ENCODE measurements at regions not wholly inside any gene's neighbourhood (a gene's known extent, or its start where the extent isn't known, plus 50 kb on each side); places are given as distances from the start of the nearest gene placed in this dataset.

DNA sequence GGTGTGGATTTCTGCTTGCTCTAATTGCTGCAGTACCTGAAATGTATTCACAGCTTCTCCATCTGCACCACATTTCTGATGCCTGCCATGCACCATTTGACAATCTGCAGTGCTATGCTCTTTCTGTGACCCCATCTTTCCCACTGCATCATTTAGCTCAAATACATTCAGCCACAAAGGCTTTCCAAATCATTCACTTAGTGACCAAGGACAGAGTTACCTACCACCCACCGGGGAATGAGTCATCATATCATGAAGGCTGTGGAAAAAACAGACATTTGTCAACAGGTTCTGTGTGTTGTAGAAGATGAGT, 465.5 kb upstream of the ATP2B1 start:
- intact Hi-C loops (cut with DNase I), result no loop called here
- Histone ChIP-seq H3K9me3 (peaks cover 0 to 9% (median 0%) of the 10 kb centered on the region in 12 donors), H3K36me3 (no peaks in the 10 kb centered on the region), H3K4me3 (no peak overlapping the region), H3K27me3 (no peaks in the 10 kb centered on the region), H3K4me1 (no peaks in the 10 kb centered on the region), H3K27ac (no peak overlapping the region)
- DNase-seq (no peak), ATAC-seq (no peak)
- TF ChIP-seq, protein P1, sequence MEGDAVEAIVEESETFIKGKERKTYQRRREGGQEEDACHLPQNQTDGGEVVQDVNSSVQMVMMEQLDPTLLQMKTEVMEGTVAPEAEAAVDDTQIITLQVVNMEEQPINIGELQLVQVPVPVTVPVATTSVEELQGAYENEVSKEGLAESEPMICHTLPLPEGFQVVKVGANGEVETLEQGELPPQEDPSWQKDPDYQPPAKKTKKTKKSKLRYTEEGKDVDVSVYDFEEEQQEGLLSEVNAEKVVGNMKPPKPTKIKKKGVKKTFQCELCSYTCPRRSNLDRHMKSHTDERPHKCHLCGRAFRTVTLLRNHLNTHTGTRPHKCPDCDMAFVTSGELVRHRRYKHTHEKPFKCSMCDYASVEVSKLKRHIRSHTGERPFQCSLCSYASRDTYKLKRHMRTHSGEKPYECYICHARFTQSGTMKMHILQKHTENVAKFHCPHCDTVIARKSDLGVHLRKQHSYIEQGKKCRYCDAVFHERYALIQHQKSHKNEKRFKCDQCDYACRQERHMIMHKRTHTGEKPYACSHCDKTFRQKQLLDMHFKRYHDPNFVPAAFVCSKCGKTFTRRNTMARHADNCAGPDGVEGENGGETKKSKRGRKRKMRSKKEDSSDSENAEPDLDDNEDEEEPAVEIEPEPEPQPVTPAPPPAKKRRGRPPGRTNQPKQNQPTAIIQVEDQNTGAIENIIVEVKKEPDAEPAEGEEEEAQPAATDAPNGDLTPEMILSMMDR (IDR thresholded peaks at IDR 0.05), result no peak
- no peak for TF ChIP-seq POLR2A (IDR thresholded peaks at IDR 0.05)
- 46 to 59% (median 48%) methylated on average over 1 of the region's 1 CpG for WGBS, 4 donors

DNA sequence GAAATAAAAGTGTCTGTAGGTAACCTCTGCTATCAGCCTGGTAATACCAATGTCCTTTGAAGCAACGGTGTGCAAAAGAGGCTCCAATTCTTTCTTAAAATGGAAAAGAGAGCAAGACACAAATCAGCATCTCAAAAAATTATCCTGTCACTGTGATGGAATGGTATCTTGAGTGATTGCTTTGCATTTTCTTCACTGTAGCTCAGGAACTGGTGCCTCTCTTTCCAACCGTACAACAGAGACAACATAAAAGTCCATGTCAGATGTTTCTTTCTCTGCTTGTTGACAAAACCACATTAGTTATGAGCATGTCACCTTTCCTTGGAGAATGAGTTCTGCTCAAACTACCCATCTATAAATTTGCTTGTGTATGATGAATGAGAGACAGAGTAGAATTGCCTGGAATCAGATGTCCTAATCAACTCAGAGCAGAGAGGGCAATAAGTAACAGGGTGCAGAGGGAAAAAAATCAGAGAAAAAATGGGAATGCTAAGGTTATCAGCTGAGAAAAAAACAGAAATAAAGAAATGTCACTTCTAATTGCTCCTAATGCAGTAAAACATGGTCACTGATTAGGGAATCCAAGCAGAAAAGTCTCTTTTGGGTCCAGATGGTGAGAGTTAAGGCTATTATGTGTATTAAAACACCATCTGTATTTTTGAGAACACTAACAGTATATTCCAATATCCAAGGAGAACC, 465.0 kb upstream of the ATP2B1 start:
- ATAC-seq (no peak), DNase-seq (no peak)
- no peaks in the 10 kb centered on the region for H3K27me3 ChIP-seq
- intact Hi-C loops (cut with DNase I), result no loop called here
- H3K4me3 ChIP-seq, result no peak overlapping the region
- 75 to 85% (median 84%) methylated on average over 2 of the region's 2 CpGs for WGBS, 4 donors
- no peaks in the 10 kb centered on the region for H3K4me1 ChIP-seq
- H3K27ac ChIP-seq, result no peak overlapping the region
- peaks cover 0 to 9% (median 0%) of the 10 kb centered on the region in 12 donors for H3K9me3 ChIP-seq
- TF ChIP-seq, protein P1 (IDR thresholded peaks at IDR 0.05), result no peak
- TF ChIP-seq POLR2A (IDR thresholded peaks at IDR 0.05), result no peak
- no peaks in the 10 kb centered on the region for H3K36me3 ChIP-seq

DNA sequence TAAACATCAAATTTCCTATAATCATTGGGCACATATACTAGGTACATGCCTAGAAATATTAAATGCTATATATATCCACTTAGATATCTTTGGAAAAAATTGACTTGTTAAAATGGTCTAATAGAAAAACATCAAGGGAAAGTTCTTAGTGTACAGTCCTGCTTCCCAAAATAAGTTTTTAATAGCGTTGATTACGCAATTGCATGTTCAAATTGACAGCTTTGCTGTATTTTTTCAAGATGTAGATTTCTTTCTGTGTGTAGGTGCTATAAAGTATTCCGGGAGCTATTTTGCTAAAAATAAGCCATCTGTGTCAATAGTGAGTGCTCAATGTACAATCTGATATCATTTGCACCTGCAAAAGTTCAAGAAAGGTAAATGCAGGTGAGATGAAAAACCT, 463.9 kb upstream of the ATP2B1 start:
- no peak for DNase-seq
- Histone ChIP-seq H3K36me3 (no peaks in the 10 kb centered on the region), H3K9me3 (peaks cover 0 to 6% (median 0%) of the 10 kb centered on the region in 12 donors), H3K27me3 (no peaks in the 10 kb centered on the region), H3K4me1 (no peaks in the 10 kb centered on the region), H3K27ac (no peak overlapping the region), H3K4me3 (no peak overlapping the region)
- 90 to 96% (median 92%) methylated on average over 3 of the region's 3 CpGs for WGBS, 4 donors
- intact Hi-C loops (cut with DNase I), result no loop called here
- ATAC-seq, result no peak
- TF ChIP-seq, protein P1 (IDR thresholded peaks at IDR 0.05), result no peak
- TF ChIP-seq POLR2A (IDR thresholded peaks at IDR 0.05), result no peak

DNA sequence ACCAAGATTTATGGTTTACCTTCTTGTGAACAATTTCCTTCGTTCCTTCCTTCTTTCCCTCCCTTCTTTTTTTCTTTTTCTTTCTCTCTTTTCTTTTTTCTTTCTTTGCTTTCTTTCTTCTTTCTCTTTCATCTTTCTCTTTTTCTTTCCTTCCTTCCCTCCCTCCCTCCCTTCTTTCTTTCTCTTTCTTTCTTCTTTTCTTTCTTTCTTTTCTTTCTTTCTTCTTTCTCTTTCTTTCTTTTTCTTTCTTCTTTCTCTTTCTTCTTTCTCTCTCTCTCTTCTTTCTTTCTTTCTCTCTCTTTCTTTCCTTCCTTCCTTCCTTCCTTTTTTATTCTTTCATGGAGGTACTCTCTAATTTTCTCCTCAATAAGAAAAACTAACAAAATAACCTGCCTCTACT, 462.1 kb upstream of the ATP2B1 start:
- H3K4me3 ChIP-seq, result no peak overlapping the region
- 91 to 100% (median 96%) methylated on average over 1 of the region's 1 CpG for WGBS, 4 donors
- no peaks in the 10 kb centered on the region for H3K36me3 ChIP-seq
- no peaks in the 10 kb centered on the region for H3K4me1 ChIP-seq
- no peaks in the 10 kb centered on the region for H3K27me3 ChIP-seq
- TF ChIP-seq, protein P1 (IDR thresholded peaks at IDR 0.05), result no peak
- no peak for TF ChIP-seq POLR2A (IDR thresholded peaks at IDR 0.05)
- H3K27ac ChIP-seq, result no peak overlapping the region
- H3K9me3 ChIP-seq, result no peaks in the 10 kb centered on the region
- DNase-seq (no peak), ATAC-seq (no peak)
- intact Hi-C loops (cut with DNase I), result no loop called here

All from heart left ventricle (tissue), 16 donors.